Fibroblast of skin of back (primary cell): ENCODE measurements at regions not wholly inside any gene's neighbourhood (a gene's known extent, or its start where the extent isn't known, plus 50 kb on each side); places are given as distances from the start of the nearest gene placed in this dataset.
"Not testable (repeated sequence)": the region's sequence is repeated elsewhere in the genome, so short reads cannot be mapped to it uniquely, and the experiment has no call there.

ENCODE experiments used
- DNase-seq: peaks from one replicate; pipeline ENCODE4 v3.0.0-alpha.2; 2013

DNA sequence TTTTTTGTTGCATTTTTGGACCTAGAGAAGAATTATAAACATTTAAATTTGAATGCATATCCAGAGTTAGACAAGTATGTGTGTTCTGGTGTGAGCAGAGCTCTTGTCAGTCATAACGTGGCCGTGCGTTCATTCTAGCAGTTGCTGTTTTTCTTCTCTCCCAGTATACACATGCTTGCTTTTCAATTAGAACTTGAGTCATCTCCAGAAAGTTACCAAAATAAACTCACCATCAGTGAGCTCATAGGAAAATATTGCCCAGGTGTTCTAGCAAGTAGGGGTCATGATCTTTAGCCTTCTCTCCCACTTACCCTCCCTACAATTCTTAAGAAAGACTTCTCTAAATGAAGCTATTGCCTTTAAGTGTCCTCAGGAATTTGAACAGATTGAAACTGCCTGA, 247.5 kb upstream of the TUT7 start:
- DNase-seq, result no peak

DNA sequence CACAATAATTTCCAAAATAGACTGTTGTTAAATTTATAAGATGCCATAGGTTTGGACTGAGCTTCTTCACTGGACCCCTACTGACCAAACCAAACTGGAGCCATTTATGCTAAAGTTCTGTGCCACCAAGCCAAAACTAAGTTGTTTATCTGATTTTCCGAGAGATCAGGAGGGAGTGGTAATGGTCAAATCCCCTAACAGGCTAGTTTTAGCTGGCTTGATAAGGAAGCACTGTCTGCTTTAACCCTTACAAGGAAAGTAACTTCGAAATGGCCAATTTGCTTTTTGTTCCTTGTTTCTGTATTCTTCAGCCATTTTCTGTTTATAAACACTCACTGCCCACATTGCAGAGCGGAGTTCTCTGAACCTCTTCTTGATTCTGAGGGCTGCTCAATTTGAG, 246.8 kb upstream of the TUT7 start:
- DNase-seq, result no peak

DNA sequence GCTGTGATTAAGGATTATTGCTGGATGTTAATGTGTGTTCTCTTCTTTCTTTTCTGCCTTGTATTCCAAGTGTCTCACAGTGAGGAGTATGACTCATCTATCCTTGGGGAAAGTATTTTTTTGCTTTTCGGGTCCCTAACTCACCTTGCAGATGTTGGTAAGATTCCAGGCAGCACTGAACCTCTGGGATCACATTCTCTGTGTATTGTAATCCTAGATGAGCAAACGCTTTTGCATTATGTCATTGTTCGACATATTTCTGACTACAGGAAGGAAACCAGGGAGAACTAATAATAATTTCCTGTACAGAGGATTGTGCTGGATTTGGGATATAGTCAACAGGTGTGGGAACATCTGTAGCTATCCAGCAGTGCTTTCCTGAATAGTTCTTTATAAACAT, 246.1 kb upstream of the TUT7 start:
- peak; percentile 47 for DNase-seq

DNA sequence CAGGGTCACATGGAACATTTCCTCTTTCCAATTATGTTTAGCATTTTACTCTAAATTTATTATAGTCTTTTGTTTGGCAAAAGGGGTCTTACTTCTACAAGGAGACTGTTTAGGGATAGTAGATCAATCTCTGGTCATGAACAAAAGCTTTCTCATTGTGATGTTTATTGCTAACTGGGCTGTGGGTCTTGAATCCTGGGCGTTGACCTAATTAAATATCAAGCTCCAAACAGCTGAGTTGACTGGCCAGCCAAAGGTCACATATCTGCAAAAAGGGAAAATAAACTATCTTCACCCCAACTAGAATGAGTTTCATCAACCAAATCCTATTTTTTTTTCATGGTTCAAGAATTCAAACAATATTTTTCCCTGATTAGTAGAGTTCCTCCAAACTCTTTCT, 245.4 kb upstream of the TUT7 start:
- no peak for DNase-seq

DNA sequence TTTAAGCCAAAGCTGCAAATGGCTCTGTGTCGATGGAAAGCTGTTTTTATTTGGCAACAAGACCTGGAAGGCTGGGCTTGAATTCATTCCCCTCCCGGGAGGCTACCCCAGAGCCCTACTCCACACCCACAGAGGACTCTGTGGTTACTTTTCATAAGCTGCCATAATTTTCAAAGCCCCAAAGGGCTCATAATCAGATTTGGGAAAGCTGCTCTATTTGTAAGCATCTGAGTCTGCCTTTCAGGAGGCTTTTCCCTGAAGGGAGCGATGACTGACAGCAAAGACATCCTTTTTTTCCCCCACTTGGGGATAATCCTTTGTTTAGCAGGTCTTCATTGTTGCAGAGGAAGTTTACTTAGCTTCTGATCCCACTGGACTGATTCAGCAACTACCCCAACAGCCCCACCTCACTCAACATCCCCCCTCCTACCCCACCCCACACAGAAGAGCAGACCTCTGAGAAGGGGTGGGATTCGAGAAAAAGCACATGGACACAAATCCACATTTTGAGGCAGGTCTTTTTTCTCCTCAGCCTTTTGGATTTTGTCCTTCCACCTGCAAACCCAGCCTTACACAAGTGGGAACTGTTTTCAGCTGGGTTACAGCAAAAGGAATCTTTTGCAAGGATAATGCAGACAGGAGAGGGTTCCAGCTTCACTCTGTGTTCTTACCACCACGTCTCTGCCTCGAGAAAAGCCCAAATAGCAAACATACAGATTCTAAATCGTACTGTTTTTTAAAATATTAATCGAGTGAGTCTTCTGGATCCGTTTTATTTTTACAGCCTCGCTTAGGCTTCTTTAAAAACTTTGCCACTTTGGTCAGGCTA, 244.4 kb upstream of the TUT7 start:
- peak; percentile 27 for DNase-seq

DNA sequence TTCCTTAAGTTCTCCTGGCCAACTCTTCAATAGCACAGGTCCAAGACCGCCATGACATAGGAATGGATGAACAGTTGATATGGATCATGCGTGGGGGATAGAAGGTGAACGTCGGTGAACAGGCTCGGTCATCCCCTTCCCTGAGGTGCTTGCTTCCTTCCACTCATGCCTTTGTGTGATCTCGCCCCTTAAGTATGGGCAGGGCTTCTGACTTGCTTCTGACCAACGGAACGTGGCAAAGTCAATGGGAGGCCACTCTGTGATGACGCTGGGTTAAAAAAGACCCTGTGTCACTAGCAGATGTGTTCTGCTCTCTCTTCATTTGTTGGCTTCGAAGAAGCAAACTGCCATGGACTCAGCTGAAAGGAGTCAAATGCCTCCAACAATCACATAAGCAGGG, 240.5 kb upstream of the TUT7 start:
- DNase-seq, result peak; percentile 25

DNA sequence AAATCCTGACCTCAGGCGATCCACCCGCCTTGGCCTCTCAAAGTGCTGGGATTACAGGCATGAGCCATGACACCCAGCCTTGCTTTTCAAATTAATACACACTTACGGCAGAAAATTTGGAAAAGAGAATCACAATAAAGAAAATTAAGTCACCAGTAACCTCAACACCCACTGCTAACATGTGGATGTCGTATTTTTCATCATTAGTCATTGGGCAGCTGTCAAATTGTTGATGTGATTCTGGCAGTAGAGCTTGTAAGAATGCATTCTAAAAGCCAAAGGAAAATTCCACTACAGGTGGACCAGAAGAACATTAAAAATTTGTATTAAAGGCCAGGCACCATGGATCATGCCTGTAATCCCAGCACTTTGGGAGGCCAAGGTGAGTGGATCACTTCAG, 237.3 kb upstream of the TUT7 start:
- DNase-seq, result no peak

DNA sequence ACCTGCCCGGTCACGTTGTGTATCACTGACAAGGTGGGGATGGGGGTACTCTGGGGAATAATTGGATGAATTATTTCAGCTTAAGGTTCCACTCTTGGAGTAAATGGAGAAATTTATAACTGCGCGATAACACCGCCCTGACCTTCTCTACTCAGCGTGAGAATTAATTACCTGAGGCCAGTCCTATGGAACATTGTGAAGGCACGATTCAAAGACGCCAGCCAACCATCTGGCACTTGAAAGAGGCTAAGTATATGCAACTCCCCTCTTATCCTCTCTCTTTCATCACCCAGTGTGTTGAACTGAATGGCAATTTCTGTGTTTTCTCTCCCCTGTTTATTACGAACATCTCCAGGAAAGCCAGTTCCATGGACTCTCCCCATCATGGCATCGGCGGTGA, 235.5 kb upstream of the TUT7 start:
- no peak for DNase-seq

DNA sequence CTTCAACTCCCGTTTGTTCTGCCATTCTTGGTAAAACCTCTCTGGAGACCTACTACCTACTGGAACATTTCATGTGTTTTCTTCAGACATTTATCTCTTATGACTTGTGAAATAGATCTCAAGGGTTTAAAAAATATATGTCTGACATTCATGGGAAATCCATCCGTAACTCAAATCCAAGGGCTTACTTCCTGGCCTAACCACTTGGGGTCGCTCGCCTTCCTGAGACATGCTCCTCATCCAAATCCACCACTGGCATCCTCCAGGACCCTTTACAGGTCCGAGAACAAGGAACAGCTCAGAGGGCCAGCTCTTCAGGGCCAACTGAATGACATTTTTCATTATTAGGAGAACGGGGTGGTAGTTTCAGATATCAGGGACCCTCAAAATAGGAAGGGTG, 235.1 kb upstream of the TUT7 start:
- DNase-seq, result no peak

DNA sequence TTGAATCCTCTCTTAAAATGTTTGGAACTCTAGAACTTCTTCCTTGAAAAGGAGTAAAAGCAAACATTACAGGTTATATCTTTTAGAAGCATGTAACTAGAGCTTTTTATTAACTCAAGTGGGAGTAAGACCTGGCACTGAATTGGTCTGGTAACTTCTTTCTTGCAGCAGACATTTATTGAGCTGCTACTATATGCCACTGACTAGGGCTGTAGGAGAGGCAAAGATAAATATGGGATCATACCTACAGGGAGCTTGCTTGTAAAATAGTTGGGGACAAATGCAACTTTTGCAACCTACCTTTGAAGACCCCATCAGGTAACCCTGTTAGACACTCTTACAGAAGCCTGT, 231.9 kb upstream of the TUT7 start:
- DNase-seq, result no peak

DNA sequence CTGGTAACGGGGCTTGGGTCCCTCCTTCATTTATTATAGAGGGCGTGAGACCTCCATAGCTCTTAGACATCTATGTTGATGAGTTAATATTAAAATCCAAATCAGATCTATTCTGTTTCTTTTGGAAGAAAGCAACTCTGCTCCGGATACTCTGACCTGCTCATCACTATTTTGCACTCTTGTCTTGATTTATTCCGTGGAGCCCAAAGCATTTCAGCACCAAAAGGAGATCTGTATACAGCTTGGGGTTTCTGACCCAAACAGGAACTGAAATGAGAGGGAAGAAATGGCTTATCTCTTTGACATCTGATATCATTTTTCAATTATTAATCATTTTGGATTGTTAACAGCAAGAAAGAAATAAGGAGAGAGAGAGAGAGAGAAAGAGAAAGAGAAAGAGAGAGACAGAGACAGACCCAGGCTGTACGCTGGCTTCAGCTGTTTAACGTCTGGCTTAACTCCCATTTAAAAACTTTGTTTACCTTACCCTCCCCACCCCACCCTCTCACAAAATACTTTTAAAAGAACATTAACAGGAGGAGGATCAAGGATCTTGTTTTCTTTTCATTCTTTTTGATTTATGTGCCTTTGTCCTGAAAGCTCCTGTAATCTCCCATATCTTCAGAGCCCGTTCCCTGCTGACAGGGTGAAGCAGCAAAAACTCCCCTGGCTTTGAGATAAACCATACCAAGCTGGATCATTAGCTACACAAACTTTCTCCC, 231.4 kb upstream of the TUT7 start:
- no peak for DNase-seq

DNA sequence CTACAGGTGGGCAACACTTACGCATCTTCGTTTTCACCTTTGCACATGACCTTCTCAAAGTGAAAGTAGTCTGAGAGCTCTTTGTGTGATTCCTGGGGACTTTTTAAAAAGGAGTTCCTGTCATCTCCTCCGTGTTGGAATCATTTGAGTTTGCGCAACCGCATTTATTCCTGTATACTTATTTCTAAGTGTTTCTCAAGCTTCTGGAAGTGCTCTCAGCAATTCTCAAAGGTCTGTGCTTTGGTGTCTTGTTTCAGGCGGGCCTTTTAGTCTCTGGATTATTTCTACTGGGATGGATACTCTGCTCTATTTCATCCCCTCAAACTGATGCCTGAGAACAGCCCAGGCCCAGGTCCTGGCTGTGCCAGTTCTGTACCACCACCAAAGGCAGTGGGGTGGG, 226.5 kb upstream of the TUT7 start:
- DNase-seq, result no peak

DNA sequence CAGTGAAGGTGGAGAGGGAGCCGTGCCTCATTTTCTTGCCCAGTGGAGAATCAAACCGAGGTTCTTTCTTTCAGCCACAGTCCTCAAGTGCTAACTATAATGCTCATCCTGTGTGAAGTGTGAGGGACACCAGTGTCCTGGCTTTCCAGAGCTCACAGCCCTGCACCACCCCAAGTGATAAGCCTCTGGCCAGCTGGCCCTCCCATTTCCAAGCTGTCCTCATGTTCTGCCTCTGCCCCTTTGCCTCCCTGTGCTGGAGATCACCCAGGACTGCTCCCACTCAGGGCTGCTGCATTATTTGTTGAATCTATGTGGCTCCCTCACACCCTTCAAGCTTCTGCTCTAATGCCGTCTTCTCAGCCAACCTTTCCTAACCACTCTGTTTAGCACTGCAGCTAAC, 224.5 kb upstream of the TUT7 start:
- no peak for DNase-seq

DNA sequence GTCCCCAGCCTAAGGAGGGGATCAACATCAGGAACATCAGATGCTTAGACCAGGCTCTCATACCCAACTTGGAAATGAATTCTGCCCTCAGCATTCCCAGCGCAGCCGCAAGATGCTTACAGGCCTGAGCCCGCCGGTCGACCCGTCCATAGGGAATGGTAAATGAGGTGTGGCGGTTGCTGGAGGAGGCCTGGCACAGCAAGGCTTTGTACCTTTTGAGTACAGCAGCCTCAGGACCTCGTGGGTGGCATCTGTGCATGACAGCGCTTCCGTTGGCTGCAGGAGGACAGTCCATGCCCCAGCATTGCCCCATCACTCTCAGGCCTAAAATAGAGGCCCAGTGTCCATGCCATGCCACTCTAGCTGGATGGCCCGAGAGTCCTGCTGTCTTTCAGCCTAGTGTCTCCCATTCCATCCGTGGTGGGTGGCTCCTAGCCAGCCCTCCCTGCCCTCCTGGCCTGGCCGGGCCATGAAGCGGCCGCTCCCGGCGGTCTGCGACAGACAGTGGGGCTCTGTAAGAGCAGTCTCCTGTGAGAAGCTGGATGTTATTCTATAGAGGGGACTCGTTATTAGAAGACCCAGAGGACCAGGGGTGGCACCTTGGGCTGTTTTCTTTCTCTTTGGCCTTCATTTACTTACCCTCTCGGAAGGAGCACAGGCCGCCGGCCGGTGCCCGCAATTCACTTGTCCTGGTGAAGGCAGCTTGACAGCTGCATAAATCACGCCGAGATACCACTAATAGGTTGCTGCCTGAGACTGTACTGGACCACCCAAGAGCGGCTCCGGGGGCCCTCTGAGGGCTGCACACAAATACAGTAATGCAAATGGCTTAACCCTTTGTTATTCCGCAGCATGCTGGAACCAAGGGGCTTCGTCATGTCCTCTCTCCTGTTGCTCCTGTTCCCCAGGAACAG, 223.5 kb upstream of the TUT7 start:
- no peak for DNase-seq

DNA sequence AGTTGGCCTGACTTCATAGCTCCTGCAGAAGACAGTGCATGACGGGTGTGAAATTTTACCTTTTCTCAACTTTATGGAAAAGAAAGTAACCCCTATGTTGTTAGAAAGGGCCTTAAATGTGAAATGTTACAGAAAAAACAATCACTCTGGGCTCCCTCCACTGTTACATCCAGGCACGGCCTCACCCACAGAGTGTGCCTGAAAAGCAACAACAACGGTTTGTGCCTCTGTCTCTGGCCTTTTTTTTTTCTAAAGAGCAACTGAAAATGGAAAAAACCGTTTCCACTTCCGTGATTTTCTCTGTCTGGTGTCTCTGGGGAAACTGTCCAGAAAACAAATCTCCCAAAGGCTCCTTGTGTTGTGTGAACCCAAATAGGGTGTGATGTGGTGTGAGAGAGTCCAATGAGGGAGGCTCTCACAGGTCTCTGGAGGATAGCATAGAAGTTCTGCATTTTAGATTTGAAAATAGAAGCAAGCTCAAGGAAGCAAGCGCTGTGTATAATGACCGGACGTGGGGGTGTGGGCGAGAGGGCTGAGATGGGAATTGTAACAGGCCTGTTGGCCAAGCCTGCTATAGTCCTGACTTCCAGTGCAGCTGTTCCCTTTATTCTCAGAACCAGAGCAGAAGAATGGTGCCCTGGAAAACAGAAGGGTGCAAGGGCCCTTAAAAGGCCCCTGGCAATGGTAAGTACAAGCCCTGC, 221.8 kb upstream of the TUT7 start:
- no peak for DNase-seq

DNA sequence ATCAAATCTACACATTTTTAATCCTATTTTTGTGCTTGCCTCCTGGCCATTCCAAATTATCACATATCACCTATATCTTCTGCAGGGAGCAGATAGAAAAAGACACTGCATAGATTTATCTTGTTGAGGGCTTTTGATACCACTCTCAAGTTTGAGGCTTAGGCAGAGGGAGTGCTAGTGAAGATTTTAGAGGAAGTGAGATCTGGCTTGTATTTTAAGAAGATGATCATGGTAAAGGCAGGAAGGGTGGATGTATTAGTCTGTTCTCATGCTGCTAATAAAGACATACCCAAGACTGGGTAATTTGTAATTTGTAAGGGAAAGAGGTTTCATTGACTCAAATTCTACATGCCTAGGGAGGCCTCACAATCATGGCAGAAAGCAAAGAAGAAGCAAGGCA, 220.9 kb upstream of the TUT7 start:
- no peak for DNase-seq

DNA sequence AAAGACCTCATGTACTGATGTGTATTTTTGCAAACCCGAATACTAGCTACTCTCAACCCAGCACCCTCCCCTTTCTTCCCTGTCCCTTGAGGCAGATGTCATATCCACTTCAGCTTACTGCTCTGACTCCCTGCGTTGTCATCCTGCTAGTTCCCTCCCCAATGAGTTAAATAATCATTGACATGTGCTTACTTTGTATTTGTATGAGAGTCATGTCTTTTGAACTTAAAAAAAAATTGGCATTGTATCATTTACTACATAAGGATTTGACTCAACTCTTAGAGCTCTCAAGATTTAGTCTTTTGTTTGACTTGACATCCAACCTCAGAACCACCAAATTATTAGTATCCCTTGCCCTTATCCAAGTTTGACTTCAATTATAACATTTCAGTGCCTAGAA, 219.7 kb upstream of the TUT7 start:
- peak; percentile 69 for DNase-seq

DNA sequence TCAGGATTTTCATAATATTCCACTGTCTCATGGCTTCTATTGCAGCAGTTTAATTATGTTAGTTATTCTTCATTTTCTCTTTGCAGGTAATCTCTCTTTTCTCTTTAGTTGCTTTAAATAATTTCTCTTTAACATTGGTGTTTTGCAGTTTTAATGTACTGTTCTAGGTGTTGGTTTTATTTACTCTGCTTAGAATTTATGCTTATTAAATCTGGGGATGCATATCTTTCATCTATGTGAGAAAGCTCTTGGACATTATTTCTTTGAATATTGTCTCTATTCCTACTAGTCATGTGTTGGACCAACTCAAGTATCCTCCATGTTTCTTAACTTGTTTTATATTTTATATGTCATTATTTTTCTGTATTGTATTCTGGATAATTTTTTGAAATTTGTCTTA, 218.7 kb upstream of the TUT7 start:
- no peak for DNase-seq

DNA sequence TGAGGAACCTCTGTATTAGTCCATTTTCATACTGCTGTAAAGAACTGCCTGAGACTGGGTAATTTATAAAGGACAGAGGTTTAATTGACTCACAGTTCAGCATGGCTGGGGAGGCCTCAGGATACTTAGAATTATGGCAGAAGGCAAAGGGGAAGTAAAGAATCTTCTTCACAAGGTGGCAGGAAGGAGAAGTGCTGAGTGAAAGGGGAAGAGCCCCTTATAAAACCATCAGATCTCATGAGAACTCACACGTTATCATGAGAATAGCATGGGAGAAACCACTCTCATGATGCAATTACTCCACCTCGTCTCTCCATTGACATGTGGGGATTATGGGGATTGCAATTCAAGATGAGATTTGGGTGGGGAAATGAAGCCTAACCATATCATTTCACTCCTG, 211.4 kb upstream of the TUT7 start:
- DNase-seq, result not testable (repeated sequence)

DNA sequence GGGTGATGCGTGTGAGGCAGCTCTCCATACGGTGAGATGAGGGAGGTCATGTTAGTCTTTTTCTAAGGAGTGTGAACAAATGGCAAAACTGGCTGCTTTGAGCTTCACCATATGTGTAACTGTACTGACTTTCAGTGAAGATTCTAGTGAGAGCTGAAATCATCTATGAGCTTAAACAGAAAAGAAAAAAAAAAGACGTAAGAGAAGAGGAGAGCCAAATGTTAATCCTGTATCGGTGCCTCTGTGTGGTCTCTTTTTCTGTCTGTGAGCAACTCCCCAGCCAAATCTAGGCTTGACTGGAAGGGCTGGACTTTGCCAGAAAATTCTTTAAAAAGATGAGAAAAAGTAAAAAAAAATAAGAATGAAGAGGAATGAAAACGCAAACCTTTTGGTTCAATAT, 209.7 kb upstream of the TUT7 start:
- DNase-seq, result no peak

DNA sequence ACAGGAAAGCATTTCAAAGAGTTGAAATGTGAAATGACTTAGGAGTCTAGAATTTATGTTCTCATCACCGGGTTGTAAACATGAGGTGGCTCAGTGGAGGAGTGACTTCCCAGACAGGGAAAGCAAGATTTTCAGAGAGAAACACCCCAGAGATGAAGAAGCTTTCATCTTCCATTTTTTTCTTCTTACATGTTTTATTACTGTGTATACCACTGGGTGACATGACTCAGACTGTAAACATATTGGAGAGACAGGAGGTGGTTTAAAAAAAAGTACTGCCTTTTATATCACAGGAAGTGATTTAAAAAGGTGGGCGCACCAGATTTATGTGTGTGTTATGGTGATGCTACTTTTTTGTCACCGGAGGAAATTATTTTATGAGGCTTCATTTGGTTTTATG, 209.1 kb upstream of the TUT7 start:
- peak; percentile 53 for DNase-seq

DNA sequence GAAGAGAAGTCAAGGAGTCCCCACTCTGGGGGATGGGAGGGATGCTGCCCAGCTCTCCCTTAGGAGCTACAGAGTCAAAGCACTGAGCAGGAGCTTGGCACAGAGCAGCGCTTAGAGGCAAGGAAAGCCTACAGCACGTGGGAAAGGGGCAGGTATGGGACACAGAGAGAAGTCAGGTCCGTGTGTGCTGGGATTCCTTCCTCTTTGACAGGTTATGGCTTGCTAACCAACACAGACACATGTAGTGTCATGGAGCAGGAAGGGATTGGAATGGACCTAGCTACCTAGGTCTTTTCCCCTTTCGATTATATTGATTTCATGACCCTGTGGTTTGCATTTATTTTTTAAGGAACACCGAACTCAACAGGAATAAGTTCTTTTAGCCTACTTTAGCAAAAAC, 208.5 kb upstream of the TUT7 start:
- no peak for DNase-seq

DNA sequence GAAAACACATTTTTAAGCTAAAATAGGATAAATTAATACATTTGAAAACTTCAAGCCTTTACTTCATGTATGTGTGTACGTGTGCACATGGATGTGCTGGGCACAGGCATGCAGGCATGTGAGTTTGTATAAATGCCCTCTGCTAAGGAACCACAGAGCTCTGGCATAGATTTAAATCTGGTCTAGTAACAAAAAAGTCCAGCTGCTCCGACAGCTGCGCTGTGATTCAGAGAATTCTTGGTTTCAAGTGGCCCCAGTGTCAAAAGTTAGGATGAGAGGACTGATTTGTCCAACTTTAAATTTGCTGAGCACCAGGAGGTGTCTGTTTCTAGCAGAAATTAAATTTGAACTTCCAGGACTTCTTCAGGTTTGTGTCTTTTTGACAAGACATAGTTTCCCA, 203.7 kb upstream of the TUT7 start:
- DNase-seq, result no peak
